C4-2B (cell line): ENCODE measurements at regions not wholly inside any gene's neighbourhood (a gene's known extent, or its start where the extent isn't known, plus 50 kb on each side); places are given as distances from the start of the nearest gene placed in this dataset.

Experiments used
- CTCF ChIP-seq: fragments of 450-650 bp; conservative IDR thresholded peaks from 2 replicates; pipeline ENCODE4 v1.5.1; 2017; ENCODE audit warnings: mild to moderate bottlenecking
- ZFX ChIP-seq: fragments of 450-650 bp; IDR thresholded peaks from 2 replicates; pipeline ENCODE4 v1.6.1; 2017

GRCh38 chr20:39800111-39800510, 838.0 kb downstream of the DHX35 start:
- TF ChIP-seq CTCF (no peak), ZFX (no peak)
